HG02852 (cell line): ENCODE measurements at regions not wholly inside any gene's neighbourhood (a gene's known extent, or its start where the extent isn't known, plus 50 kb on each side); places are given as distances from the start of the nearest gene placed in this dataset.

Source experiments
- ATAC-seq: cut with Tn5 transposase; IDR thresholded peaks from one replicate; pipeline ENCODE4 v1.9.1; 2021; ENCODE audit warnings: mild to moderate bottlenecking, moderate library complexity; ENCODE audit not compliant: unreplicated experiment

- ATAC-seq, result no peak
Observed at GRCh38 chr1:213914392-213914791, 73.4 kb upstream of the PROX1 start.

- ATAC-seq, result no peak
Observed at GRCh38 chr1:213921311-213921710, 66.5 kb upstream of the PROX1 start.

DNA sequence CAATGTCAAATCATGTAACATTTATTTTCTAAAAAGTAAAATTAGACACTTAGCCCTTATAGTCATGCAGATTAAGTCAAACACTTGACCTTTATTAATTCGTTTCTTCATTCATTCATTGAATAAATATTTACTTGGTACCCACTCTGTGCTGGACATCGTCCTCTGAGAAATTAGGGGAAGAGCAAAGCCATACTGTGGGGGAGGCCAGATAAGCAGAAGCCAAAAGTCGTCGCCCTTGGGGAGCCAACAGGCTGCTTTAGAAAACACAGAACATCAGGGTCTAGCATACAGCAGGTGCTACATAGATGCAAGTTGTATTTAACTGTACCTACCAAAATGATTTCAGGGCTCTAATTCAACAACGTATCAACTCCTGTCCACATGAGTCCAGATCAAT, 66.1 kb upstream of the PROX1 start:
- ATAC-seq, result no peak

DNA sequence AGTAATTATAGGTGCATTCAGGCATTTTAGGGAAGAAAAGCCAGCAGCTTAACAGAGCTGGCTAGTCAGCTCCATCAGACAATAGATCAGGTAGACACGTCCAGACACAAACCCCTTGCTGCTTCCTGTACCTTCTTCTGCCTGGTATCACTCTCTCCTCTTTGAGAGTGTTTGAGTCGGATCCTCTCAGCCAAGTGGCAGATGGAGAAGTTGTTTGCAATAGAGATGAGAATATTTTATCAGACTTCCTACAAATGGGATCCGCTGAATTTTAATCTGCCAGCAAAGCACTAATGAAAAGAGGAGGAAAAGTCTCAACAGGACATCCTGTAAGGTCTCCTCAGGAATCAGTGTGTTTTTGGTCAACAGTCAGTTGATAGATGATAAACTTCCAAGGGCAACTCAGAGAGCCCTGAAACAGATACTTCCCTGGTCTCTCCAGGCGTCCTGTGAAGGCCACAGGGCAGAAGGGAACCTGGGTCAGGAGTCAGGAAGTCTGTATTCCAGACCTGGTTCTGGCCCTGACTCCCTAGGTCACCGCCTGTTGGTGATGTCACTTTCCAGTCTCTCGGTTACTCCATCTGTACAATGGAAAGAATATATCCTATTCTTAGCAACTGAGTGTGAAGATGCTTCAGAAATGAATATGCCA, 62.1 kb upstream of the PROX1 start:
- ATAC-seq, result no peak

DNA sequence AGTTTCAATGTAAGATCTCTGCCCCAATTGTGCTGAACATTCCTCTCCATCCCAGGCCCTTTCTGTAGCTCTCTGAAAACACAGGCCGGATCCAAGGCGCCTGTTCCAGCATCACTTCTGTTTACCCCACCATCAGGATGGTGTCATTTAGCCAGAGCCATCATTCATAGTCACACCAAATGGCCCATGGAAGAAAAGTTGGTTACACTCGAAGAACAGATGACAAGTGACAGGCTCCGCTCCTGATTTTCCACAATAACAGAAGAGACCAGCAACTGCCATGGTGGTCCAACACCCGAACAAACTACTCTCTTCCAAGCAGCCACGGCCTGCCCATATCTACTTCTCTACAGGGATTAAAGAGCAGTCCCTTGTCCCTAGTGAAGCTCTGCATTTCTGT, 59.9 kb upstream of the PROX1 start:
- ATAC-seq, result no peak

DNA sequence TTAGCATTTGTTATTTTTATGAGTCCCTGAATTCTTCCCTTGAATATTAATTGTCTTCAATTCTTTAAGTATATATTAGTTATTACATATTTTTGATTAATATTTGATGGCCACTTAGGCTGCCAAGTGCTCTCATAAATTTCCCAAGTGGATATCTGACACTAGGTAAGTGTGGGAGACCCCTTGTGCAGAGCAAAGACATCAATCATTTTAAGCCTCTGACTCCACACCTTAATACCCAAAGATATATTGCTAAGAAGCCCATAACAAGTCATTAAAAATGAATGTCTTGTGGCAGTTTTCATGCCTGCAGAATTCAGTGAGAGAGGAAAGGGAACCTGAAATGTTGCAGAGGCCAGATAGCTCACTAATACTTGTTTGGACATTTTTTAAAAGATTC, 58.4 kb upstream of the PROX1 start:
- ATAC-seq, result no peak

DNA sequence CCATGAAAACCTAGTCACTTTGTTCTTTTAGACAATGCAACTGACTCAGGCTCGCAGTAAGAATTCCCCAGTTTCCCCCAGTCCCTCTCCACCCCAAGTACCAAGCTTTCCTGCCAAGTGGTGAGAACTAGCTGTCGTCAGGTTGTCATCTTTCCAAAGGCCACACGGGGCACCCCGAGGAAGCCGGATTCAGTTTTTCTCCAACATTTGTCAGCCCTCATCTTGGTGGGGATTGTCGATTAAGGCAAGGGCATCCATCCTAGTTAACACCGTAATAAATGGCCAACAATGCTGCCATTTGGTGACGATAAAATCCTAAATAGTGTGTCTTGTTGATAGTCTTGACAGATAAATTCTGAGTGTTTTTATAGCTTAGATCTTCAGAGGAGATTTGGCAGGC, 55.9 kb upstream of the PROX1 start:
- ATAC-seq, result no peak

DNA sequence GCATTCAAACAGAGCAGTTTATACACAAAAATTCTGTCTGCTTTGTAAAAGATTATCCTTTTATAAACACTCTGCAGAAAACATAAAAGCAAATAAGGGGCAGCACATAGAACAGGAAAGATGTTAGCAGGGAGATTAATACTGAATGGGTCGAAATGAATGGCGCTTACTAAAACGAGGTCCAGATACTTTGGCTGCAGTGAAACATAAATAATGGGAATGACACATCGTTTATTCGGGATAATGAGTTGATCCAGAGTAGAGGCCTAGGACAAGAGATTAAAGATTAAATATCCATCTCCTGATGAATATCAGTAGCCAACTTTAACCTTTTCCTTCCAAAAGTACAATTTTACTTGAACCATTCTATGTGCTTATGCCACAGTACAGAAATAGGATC, 54.4 kb upstream of the PROX1 start:
- ATAC-seq, result no peak

DNA sequence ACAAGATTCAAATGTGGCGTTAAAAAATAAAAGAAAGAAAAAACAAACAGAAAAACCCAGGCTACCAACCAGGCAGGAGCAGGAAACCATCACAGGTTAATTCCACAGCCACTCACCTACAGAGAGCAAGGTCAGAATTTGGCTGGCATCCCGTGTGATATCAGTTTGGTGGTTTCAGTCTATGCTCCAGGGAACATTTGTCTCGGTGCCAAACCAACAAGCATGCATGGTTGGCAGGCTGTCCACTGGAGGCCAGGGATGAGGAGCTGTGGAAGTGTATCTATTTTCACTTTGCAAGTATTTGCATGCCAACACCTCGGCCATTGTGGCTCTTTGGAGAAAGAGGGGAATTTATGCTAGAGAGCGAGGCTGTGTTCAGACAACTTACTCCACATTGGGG, 53.1 kb upstream of the PROX1 start:
- ATAC-seq, result no peak

DNA sequence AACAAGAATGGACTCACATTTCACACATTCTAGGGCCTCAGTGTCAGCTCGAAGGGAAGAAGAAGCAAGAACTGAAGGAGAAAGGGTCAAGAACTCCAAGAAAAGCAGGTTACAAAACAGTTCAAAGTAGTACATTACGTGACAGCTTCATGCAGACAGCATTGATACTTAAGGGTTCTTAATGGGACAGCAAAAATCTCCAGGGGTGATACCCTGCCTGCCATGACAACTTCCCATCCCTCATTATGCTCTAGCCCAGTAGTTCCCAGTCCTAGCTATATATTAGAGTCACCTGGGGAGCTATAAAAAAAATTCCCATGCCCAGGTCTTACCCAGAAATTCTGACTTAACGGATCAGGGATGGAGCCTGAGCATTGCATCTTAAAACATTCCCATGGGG, 51.2 kb upstream of the PROX1 start:
- ATAC-seq, result no peak
